Stimulated activated memory B cell treated with anti-CD40 and anti-IgM and Interleukin-4, amounts not matched to agents 10 μg/mL and 1 μg/mL and 100 μg/mL, for 72 hours (primary cell): ENCODE measurements at regions not wholly inside any gene's neighbourhood (a gene's known extent, or its start where the extent isn't known, plus 50 kb on each side); places are given as distances from the start of the nearest gene placed in this dataset.
A peak's percentile ranks its signal among the peaks of the same experiment; 100 is the strongest.

Experiments
- ATAC-seq: fragments of 150-1000 bp; cut with Tn5 transposase; 2 replicates; pipeline ENCODE4 v1.10.0; 2021
- H3K27ac Mint-ChIP-seq: one replicate; pipeline ENCODE4 v1.8.0; 2022; ENCODE audit warnings: mild to moderate bottlenecking, mixed read lengths
- H3K27me3 Mint-ChIP-seq: one replicate; pipeline ENCODE4 v1.8.0; 2022; ENCODE audit warnings: mixed read lengths
- H3K36me3 Mint-ChIP-seq: one replicate; pipeline ENCODE4 v1.8.0; 2022; ENCODE audit warnings: mixed read lengths
- H3K4me1 Mint-ChIP-seq: one replicate; pipeline ENCODE4 v1.8.0; 2022; ENCODE audit warnings: mixed read lengths
- H3K4me3 Mint-ChIP-seq: one replicate; pipeline ENCODE4 v1.8.0; 2022; ENCODE audit warnings: mild to moderate bottlenecking, moderate library complexity, mixed read lengths
- H3K9me3 Mint-ChIP-seq: one replicate; pipeline ENCODE4 v1.8.0; 2022; ENCODE audit warnings: mixed read lengths

- Mint-ChIP-seq H3K4me3 (no peak overlapping the region), H3K4me1 (peaks cover 22% of the 10 kb centered on the region), H3K27me3 (no peaks in the 10 kb centered on the region), H3K36me3 (no peaks in the 10 kb centered on the region), H3K27ac (no peak overlapping the region), H3K9me3 (no peaks in the 10 kb centered on the region)
- ATAC-seq, result no peak
Observed at GRCh38 chr15:31447931-31448634, 121.4 kb downstream of the KLF13 start.

- peaks cover 19% of the 10 kb centered on the region for H3K4me1 Mint-ChIP-seq
- H3K27me3 Mint-ChIP-seq, result no peaks in the 10 kb centered on the region
- no peaks in the 10 kb centered on the region for H3K36me3 Mint-ChIP-seq
- ATAC-seq, result no peak
- H3K4me3 Mint-ChIP-seq, result no peak overlapping the region
- no peak overlapping the region for H3K27ac Mint-ChIP-seq
- H3K9me3 Mint-ChIP-seq, result no peaks in the 10 kb centered on the region
Observed at GRCh38 chr15:31448635-31448979, 122.0 kb downstream of the KLF13 start.

GRCh38 chr15:31452595-31453557 is 126.2 kb downstream of the KLF13 start:
- H3K9me3 Mint-ChIP-seq, result peaks cover 6% of the 10 kb centered on the region

DNA sequence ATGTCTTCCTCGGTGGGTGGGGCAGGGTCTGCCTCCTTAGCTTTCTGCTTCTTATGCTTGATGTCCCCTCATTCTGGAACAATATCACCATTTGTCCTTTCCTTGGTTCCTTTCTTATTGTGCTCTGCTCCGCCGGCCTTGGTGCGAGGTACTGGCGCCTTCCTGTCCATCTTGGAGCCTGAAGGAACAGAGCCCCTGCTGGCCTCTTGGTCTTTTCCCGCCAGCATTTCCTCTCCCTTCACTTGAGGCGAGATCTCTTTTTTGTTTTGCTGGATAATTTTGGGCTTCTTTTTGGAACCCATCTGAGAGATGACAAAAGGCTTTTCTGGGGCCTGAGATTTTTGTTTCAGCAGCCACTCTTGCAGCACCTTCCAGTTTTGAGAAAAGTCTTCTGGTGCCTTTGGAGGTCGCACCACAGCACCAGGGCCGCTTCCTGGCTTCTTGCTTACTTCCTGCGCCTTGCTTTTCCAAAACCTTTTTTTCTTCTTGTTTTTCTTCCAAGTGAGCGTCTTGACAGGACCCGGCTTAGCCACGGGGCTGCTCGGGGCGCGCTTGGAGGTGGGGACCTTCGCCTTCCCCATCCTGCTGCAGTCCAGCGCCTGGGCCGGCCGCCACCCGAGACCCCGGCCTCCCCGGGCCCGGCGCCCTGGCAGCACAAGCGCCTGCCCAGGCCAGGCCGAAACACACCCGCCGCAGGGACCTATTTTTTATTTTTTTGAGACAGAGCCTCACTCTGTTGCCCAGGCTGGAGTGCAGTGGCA is 127.1 kb downstream of the KLF13 start:
- no peak overlapping the region for H3K4me3 Mint-ChIP-seq
- no peaks in the 10 kb centered on the region for H3K27me3 Mint-ChIP-seq
- peaks cover 6% of the 10 kb centered on the region for H3K9me3 Mint-ChIP-seq
- H3K27ac Mint-ChIP-seq, result peak overlapping the region; percentile 2
- H3K36me3 Mint-ChIP-seq, result peaks cover 8% of the 10 kb centered on the region
- no peak for ATAC-seq
- H3K4me1 Mint-ChIP-seq, result peaks cover 23% of the 10 kb centered on the region

More at GRCh38 chr15:31452595-31453557, 126.2 kb downstream of the KLF13 start:
- peak overlapping the region; percentile 2 for H3K27ac Mint-ChIP-seq
- peaks cover 23% of the 10 kb centered on the region for H3K4me1 Mint-ChIP-seq
- H3K27me3 Mint-ChIP-seq, result no peaks in the 10 kb centered on the region
- no peak for ATAC-seq
- peaks cover 8% of the 10 kb centered on the region for H3K36me3 Mint-ChIP-seq
- H3K4me3 Mint-ChIP-seq, result no peak overlapping the region

DNA sequence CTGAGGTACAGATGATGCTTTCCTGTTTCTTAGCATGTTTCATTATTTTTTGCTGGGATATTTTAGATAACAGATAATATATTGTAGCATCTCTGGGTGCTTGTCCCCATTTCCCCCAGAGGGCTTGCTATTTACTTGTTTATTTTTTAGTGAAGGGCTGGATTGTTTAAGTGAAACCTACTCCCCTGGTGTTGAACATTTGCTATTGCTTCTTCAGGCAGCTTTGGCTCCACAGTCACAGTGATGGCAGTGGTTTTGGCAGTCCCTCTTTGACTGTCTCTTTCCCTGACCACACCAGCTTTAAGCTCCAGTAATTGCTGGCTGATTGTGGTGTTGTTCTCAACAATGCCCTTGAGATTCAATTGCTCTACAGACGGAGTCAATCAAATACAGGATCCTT is 128.9 kb downstream of the KLF13 start:
- H3K27ac Mint-ChIP-seq, result no peak overlapping the region
- H3K9me3 Mint-ChIP-seq, result peaks cover 6% of the 10 kb centered on the region
- peaks cover 31% of the 10 kb centered on the region for H3K4me1 Mint-ChIP-seq
- no peak for ATAC-seq
- H3K27me3 Mint-ChIP-seq, result no peaks in the 10 kb centered on the region
- H3K36me3 Mint-ChIP-seq, result peaks cover 8% of the 10 kb centered on the region
- no peak overlapping the region for H3K4me3 Mint-ChIP-seq

DNA sequence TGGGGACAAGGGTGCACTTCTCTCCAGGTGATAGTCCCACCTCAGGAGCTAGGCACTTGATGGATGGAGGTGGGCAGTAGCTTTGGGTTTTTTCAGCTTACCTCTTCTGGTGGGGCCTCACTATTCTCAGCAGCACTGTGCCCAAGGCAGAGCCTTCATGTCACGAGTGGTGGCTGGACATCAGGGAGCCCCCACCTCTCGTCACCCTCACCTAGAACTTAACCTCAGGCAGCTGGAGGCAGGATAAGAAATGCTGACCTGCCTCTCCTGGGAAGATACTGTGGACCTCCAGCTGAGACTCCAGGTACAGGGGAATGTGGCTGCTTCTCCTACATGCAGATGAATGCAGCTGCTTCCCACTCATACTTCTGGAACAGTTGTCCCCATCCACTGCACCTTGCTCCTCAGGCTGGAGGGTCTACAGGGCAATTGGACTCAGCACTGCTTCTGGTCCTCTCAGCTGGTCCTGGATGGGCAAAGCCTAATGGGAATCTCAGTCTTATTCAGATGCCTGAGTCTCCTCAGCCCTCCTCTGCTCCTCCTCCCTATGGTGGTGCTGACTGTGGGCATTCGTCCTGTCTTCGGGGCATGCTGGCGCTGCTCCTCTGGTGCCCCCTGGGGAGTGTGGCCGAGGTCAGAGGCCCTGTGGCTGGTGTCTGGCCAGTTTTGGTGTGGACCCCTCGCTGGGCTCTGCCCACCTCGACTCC is 129.9 kb downstream of the KLF13 start:
- Mint-ChIP-seq H3K4me1 (peaks cover 37% of the 10 kb centered on the region), H3K27me3 (no peaks in the 10 kb centered on the region), H3K4me3 (no peak overlapping the region), H3K9me3 (peaks cover 6% of the 10 kb centered on the region), H3K27ac (peak overlapping the region; percentile 37), H3K36me3 (peaks cover 8% of the 10 kb centered on the region)
- ATAC-seq, result no peak

DNA sequence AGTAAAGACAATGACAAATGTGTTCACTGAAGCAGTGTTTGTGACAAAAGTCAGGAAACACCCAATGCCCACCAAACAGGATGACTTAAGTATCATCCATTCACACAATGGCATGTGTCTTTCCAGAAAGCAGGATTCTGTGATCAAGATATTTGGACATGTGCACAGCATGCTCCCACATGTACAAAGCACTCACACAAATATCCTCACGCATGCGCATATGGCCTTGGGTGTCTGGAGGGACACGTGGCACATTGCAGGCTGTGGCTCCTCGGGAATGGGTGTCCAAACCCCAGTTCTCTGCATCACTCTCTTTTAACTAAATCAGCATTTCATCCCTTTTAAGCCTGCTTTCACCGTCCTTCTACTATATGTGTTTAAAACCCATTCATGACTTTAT is 130.5 kb downstream of the KLF13 start:
- H3K27me3 Mint-ChIP-seq, result no peaks in the 10 kb centered on the region
- no peak for ATAC-seq

DNA sequence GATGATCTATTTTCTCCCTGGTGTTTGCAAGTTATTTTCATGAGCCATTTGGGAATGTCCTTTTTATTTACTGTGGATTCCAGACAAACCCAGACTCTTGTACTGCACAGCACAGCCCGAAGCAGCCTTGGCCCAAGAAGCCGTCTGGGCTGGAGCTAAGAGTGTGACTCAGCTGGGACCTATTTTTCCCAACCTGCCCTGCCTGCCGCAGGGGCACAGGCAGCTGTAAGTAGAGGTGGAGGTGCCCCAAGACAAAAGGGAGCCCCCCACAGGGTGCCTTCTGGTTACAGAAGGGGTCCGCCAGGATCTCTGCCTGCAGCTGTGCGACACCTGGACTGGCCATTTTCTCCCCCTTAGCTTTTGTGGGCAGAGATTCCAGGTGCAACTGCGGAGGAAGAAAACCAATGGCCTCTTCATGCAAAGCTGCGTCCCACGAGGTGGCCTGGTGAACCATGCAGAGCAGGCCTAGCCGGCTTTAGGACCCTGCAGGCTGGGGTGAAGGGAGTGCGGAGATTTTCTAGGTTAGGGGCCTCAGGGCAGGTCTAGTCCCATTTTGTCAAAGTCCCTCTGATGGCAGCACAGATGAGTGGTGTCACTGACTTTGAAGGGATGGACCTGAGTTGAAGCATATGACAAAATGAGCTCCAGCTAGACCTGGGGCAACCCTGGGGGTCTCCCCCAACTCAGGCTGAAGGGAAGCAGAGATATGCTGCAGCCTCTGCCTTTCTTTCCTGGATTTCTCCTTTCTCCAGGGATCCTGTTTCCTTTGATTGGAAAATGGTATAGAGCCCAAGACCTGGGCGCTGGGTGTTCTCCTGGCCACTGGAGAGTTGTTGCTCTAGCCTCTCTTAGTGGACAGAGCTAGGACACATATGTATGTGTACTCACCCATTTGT is 131.2 kb downstream of the KLF13 start:
- no peaks in the 10 kb centered on the region for H3K27me3 Mint-ChIP-seq

More for the DNA sequence above, 130.5 kb downstream of the KLF13 start:
- H3K9me3 Mint-ChIP-seq, result peaks cover 6% of the 10 kb centered on the region
- peaks cover 37% of the 10 kb centered on the region for H3K4me1 Mint-ChIP-seq
- peaks cover 8% of the 10 kb centered on the region for H3K36me3 Mint-ChIP-seq
- no peak overlapping the region for H3K4me3 Mint-ChIP-seq
- peak overlapping the region; percentile 37 for H3K27ac Mint-ChIP-seq

GRCh38 chr15:31458596-31459399 is 132.2 kb downstream of the KLF13 start:
- H3K27me3 Mint-ChIP-seq, result no peaks in the 10 kb centered on the region
- H3K9me3 Mint-ChIP-seq, result peaks cover 6% of the 10 kb centered on the region
- H3K4me3 Mint-ChIP-seq, result peak overlapping the region; percentile 52
- peak overlapping the region; percentile 24 for H3K27ac Mint-ChIP-seq
- peak; percentile 97 for ATAC-seq
- peaks cover 8% of the 10 kb centered on the region for H3K36me3 Mint-ChIP-seq
- H3K4me1 Mint-ChIP-seq, result peaks cover 40% of the 10 kb centered on the region

More for the DNA sequence above, 131.2 kb downstream of the KLF13 start:
- H3K36me3 Mint-ChIP-seq, result peaks cover 8% of the 10 kb centered on the region
- peaks cover 6% of the 10 kb centered on the region for H3K9me3 Mint-ChIP-seq
- peak overlapping the region; percentile 37 for H3K27ac Mint-ChIP-seq
- H3K4me3 Mint-ChIP-seq, result no peak overlapping the region
- peak; percentile 19 for ATAC-seq
- H3K4me1 Mint-ChIP-seq, result peaks cover 37% of the 10 kb centered on the region

GRCh38 chr15:31459400-31459748 is 132.7 kb downstream of the KLF13 start:
- peaks cover 6% of the 10 kb centered on the region for H3K9me3 Mint-ChIP-seq
- H3K4me1 Mint-ChIP-seq, result peaks cover 46% of the 10 kb centered on the region
- H3K27ac Mint-ChIP-seq, result peak overlapping the region; percentile 24
- ATAC-seq, result no peak
- peak overlapping the region; percentile 58 for H3K4me3 Mint-ChIP-seq
- H3K27me3 Mint-ChIP-seq, result no peaks in the 10 kb centered on the region
- H3K36me3 Mint-ChIP-seq, result peaks cover 8% of the 10 kb centered on the region

- H3K27me3 Mint-ChIP-seq, result peaks cover 10% of the 10 kb centered on the region
- H3K27ac Mint-ChIP-seq, result no peak overlapping the region
- no peak for ATAC-seq
- no peaks in the 10 kb centered on the region for H3K9me3 Mint-ChIP-seq
- H3K4me1 Mint-ChIP-seq, result peaks cover 59% of the 10 kb centered on the region
- H3K36me3 Mint-ChIP-seq, result no peaks in the 10 kb centered on the region
- no peak overlapping the region for H3K4me3 Mint-ChIP-seq
Observed at GRCh38 chr15:31461375-31461774, 134.7 kb downstream of the KLF13 start.

DNA sequence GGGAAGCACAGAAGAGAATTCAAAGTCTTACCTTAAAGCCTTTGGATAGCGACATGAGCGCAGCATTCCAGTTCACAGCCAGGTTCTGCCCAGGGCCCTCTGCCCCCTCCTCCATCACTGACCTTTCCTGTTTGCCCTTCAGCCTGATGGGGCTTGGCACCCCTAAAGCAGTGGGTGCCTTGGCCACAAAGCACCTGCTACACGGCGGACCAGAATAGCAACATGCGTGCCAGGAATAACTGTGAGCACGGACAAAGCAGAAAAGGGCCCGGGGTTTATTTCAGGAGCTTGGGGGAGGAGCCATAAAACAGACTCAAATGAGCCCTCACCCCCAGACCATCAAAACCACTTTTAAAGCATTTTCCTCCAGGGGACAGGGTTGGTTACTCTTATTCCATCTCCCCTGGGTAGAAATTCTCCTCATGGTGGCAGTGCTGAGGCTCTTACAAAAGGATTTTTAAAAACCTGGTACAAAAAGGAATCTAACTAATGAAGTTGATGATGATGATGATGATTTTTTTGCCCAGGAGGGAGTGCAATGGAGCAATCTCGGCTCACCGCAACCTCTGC is 135.4 kb downstream of the KLF13 start:
- Mint-ChIP-seq H3K9me3 (no peaks in the 10 kb centered on the region), H3K27me3 (peaks cover 10% of the 10 kb centered on the region), H3K27ac (no peak overlapping the region), H3K4me1 (peaks cover 55% of the 10 kb centered on the region), H3K36me3 (no peaks in the 10 kb centered on the region), H3K4me3 (no peak overlapping the region)
- ATAC-seq, result no peak

GRCh38 chr15:31463521-31464102 is 137.0 kb downstream of the KLF13 start:
- Mint-ChIP-seq H3K4me3 (no peak overlapping the region), H3K27me3 (peaks cover 10% of the 10 kb centered on the region), H3K36me3 (no peaks in the 10 kb centered on the region), H3K9me3 (no peaks in the 10 kb centered on the region), H3K4me1 (peaks cover 50% of the 10 kb centered on the region), H3K27ac (no peak overlapping the region)
- no peak for ATAC-seq
